SW480 (cell line): ENCODE measurements at regions not wholly inside any gene's neighbourhood (a gene's known extent, or its start where the extent isn't known, plus 50 kb on each side); places are given as distances from the start of the nearest gene placed in this dataset.

ENCODE experiments used
- DNase-seq: peaks from one replicate; pipeline ENCODE4 v3.0.0-alpha.2; 2016; ENCODE audit warnings: low spot score

- no peak for DNase-seq
Observed at GRCh38 chr3:7913283-7913682, 588.3 kb upstream of the LMCD1 start.

DNA sequence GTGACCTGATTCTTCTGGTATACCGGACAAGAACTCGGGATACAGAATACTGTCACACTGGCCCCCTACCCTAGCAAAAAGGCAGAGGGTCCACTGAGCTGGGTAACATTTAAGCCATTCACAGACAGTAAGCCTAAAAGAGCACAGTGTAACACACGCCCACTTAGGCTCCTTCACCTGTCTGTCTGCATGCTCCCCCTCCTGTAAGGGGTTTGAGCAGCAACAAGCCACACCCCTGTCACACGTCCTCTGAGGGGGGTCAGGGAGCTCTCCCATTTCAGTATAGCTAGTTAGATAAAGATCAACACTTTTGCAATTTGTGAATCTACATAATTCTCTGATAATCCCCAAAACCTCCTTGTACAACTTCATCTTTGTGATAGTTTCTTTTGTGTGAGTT is 586.3 kb upstream of the LMCD1 start:
- no peak for DNase-seq

GRCh38 chr3:7917443-7918151 is 584.0 kb upstream of the LMCD1 start:
- DNase-seq: no peak

DNA sequence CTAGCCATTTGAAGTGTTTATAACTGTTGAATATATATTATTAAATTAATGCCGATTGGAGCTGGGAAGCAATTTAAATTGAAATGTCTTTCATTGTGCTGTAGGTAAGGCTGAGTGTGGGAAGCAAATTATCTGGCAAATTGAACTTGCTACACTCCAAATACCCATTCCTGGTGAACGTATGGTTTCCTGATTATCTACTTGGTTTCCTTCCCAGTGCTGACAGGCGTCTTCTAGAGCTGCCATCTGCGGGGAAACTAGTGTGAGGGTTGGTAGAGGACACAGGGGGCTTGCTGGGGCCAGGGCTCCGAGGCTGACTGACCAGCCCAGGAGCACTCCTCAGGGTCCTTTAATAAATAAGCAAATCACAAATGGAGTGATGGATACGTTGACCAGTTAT is 581.4 kb upstream of the LMCD1 start:
- no peak for DNase-seq

- no peak for DNase-seq
Observed at GRCh38 chr3:7924228-7924627, 577.4 kb upstream of the LMCD1 start.

DNA sequence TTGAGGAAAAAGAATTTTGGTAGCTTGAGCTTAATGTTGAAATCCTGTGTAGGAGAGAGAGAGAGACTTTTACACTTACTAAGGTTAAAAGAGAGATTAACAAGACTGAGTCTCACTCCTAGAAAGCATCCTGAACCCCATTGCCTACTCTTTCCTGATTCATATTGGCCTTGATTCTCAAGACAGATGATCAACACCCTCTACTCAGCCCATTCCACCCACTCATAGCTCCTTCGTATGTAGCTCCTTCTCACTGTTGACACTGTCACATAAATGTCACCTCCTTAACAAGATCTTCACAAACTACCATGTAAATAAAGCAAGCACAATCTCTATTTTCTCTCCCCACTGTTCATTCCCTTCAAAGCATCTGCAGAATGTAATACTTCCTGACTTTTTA is 574.6 kb upstream of the LMCD1 start:
- DNase-seq: no peak

DNA sequence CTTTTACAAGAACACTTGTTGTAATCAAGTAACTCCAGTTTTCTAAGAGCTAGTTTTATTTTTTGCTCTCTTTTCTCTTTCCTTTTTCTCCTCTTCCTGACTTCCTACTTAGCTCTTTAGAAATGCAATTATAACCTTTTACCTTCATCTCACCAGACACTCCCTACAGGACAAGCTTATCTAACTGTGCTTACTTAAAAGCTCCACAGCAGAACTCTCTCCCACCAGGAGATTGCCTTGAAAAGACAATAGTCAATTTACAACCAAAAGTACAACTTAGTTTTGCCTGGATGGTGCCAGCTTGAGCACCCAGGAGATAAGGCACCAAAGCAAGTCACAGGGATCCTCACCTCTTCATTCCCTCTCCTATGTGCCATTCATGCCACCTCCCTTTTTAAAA is 573.8 kb upstream of the LMCD1 start:
- no peak for DNase-seq

DNA sequence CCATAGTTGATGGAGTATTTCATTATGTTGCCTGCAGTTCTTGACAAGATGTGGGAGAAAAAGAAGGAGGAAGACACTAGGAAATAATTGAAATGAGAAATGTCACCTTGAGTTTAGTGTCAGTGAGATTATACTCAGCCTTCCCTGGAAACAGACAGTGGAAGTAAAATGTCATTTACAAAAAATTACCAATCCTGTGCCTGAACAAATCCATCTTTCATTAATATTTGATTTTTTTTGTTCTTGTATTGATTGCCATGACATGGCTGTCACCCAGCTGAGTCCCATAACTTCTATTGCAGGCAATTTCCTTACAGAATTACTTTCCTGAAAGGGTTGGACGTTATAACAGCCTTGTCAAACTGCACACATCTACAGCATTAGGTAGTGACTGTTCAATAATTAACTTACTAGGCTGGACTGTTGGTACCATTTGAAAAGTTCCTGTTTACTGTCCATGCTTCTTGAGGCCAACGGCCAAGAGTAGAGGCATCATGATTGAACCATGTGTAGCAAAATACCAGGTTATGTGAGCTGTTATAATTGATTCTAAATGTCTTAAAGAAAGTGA is 572.2 kb upstream of the LMCD1 start:
- DNase-seq: no peak

- DNase-seq: no peak
Observed at GRCh38 chr3:7934362-7934761, 567.3 kb upstream of the LMCD1 start.

- DNase-seq: no peak
Observed at GRCh38 chr3:7947930-7948329, 553.7 kb upstream of the LMCD1 start.

DNA sequence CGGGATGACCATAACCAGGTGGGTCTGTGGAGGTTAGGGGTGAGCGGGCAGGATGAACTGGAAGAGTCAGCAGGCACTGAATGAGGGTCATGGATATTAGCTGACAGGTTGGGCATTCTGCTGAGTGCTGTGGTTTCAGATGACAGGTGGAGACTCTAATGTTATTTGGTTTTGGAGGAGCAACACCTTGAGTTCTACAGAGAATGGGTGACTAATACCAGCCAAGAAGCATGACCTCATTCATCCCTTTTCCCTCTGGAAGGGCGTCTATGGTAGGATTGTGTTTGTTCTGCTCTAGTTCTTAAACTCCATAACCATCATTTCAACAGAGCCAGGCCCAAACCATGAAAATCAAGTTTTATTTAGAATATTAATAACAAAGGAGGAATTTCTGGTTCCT is 550.7 kb upstream of the LMCD1 start:
- no peak for DNase-seq

- DNase-seq: no peak
Observed at GRCh38 chr3:7953449-7954014, 548.1 kb upstream of the LMCD1 start.

- DNase-seq: no peak
Observed at GRCh38 chr3:7957024-7957423, 544.6 kb upstream of the LMCD1 start.

GRCh38 chr3:7959094-7959493 is 542.5 kb upstream of the LMCD1 start:
- no peak for DNase-seq

- DNase-seq: no peak
Observed at GRCh38 chr3:7960601-7961000, 541.0 kb upstream of the LMCD1 start.

- DNase-seq: no peak
Observed at GRCh38 chr3:7962301-7962700, 539.3 kb upstream of the LMCD1 start.

DNA sequence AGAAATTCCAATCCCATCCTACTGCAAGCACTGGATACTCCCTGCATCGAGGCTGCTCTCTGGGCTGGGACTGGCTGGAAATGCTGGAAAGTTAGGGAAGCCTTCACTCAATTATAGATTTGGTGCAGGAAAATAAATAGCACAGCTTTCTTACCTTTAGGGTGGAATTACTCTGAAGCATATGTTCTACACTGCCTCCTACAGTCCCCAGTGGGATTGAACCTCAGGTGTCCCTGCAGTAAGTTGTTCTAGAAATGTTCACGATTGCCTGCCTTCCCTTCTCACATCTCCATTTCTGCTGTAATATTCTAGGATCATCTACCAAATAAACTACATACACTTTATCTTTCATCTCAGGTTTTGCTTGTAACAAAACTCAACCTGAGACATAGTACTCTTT is 536.7 kb upstream of the LMCD1 start:
- DNase-seq: no peak

GRCh38 chr3:7973006-7973405 is 528.6 kb upstream of the LMCD1 start:
- DNase-seq: no peak

- peak; percentile 16 for DNase-seq
Observed at GRCh38 chr3:7977245-7978086, 524.2 kb upstream of the LMCD1 start.

- no peak for DNase-seq
Observed at GRCh38 chr3:7978087-7978422, 523.6 kb upstream of the LMCD1 start.

DNA sequence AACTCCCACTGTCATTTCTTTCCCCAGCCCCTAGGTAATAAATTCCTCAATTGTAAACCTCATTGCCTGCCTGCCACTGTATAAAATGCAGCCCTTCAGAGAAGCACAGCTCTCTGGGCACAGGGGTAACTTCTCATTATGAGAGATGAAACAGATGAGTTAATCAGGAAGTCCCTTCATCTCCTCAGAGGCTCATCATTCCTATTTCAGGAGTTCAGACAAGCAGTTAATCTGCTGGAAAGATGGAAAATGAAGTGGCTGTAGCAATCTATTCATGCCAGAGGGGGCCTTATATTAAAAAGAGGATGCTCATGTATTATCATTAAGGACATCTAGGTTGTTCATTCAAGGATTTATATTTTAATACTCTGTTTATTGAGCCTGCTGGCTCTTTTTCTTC is 519.5 kb upstream of the LMCD1 start:
- no peak for DNase-seq

DNA sequence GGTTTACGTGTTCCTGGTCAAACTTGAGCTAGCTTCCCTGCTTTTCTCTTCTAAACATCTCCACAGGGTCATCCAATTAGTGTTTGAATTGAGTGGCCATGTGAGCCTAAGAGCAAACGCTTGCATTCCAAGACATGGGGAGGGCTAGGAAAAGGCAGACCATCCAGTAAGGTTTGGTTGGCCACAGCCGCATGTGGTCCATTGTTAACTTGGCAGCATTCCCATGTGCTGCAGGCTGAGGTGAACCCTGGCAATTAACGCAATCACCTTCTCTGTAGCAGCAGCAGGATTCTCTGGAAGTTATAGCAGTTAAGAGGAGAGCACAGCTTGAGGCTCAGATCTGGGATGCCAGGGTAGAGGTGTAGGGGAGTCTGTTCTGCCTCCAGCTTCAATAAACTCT is 502.2 kb upstream of the LMCD1 start:
- no peak for DNase-seq

DNA sequence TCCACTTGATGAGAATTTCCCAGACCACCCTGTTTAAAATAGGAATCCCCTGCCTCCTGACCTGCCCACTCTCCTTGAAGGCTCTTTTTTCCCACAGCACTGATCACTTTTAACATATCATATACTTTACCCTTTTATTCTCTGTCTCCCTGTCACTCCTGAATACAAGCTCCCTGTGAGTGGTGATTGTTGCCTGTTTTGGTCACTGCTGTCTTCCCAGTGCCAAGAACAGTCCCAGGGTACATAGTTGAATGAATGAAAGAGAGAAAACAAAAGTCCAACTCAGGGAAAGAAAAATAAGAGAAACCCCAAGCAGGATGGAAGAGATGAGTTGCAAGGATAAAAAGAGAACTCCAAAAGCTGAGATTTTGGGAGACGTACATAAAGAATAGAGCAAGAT is 500.3 kb upstream of the LMCD1 start:
- no peak for DNase-seq
